Fibroblast of skin of scalp (primary cell): ENCODE measurements at regions not wholly inside any gene's neighbourhood (a gene's known extent, or its start where the extent isn't known, plus 50 kb on each side); places are given as distances from the start of the nearest gene placed in this dataset.
"Not testable (repeated sequence)": the region's sequence is repeated elsewhere in the genome, so short reads cannot be mapped to it uniquely, and the experiment has no call there.

ENCODE experiments used
- DNase-seq: peaks from one replicate; pipeline ENCODE4 v3.0.0-alpha.2; 2013

DNA sequence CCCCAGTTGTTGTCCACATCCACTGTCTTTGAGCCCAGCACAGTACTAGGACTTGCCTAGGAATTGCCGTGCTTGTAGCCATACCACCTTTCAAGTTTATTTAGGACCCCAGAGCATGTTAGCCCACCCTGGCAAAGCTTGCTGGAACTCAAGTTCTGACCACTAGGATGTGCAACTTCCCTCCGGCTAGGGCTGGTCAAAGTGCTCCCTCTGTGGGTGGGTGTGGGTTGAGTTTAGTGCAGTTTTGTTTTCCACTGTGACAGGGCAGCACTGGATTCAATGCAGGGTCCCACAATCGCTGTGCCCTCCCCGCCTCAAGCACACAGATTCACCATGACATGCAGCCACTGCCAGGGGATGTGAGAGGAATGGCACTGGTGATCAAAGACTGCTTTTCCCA lies 96.0 kb downstream of the RASGEF1B start:
- DNase-seq: no peak

DNA sequence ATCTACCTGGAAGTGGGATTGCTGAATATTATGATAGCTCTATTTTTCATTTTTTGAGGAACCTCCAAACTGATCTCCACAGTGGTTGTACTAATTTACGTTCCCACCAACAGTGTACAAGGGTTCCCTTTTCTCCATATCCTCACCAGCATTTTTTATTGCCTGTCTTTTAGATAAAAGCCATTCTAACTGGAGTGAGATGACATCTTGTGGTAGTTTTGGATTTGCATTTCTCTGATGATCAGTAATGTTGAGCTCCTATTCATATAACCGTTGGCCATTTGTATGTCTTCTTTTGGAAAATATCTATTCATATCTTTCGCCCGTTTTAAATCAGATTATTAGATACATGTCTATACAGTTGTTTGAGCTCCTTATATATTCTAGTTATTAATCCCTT lies 101.8 kb downstream of the RASGEF1B start:
- DNase-seq: no peak

DNA sequence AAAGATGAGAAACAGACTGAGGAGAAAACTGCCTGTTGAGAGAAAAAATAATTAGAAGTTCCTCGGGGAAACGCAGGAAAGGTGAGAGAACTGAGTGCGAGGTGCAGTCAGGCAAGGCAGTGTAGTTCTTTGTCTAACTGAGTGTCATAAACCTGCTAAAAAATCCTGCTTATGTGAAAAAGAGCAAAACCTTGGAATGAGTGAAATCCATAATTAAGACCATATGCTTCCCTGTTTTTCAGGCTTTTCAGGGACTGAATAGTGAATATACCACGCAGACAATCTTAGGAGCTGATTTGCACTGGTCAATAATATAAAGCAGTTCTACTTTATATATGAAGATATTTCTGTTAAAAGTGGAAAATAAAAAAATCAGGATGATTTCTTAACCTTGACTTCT lies 104.9 kb downstream of the RASGEF1B start:
- DNase-seq: peak; percentile 38

DNA sequence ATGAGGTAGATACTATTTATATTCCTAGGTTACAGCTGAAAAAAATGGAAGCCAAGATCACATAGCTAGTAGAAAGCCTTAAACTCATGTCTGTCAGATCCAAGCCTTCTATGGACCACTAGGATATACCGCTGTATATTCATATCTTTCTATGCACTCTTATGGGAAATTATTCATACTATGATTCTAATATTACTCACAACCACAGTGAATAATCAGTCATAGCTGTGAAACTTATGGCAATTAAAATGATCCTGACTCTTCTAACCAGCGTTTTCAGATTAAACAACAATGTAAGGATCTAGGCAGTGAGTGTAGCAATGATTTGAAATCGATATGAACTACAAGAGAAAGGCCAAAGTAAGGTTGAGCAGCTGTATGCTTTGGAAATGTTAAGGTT lies 111.0 kb downstream of the RASGEF1B start:
- peak; percentile 56 for DNase-seq

DNA sequence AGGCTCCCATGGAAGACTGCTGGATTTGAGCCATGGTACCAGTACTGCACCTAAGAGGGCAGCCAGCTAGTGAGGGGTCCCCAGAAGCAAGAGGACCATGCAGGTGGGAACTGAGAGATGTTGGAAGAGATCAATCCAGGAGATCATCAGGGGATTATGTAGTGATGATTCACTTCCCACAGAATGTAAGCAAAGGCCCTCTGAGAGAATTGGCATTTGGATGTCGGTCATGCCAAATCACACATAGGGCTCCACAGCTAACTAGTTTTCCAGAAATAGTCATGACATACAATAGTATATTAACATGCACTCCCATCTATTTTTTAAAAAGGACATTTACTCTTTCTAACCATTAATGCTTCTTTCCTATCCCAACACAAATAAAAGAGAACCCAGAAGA lies 112.5 kb downstream of the RASGEF1B start:
- DNase-seq: peak; percentile 76

DNA sequence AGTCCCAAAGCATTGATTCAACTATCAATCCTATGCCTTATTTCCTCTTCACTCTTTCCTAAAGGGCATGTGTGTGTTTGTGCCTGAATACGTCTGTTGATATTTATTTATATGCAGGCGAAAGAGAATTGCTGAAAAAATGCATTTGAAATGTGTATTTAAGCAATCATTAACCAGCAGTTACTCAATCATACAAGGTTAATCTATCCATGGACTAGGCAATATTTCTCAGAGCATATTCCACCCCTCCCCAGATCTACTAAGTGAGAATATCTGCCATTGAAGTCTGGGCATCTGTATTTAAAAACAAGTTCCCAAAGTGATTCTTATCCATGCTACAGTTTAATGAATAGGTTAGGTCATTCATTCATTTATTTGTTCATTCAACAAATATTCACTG lies 113.6 kb downstream of the RASGEF1B start:
- no peak for DNase-seq

DNA sequence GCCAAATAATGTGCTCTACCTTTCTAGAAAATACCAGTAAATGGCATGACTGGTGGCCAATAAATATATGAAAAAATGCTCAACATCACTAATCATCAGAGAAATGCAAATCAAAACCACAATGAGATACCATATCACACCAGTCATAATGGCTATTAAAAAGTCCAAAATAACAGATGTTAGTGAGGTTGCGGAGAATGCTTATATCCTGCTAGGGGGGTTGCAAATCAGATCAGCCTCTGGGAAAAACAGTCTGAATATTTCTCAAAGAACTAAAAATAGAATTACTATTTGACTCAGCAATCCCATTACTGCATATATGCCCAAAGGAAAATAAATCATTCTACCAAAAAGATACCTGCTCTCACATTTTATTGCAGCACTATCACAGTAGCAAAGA lies 115.1 kb downstream of the RASGEF1B start:
- peak; percentile 72 for DNase-seq

DNA sequence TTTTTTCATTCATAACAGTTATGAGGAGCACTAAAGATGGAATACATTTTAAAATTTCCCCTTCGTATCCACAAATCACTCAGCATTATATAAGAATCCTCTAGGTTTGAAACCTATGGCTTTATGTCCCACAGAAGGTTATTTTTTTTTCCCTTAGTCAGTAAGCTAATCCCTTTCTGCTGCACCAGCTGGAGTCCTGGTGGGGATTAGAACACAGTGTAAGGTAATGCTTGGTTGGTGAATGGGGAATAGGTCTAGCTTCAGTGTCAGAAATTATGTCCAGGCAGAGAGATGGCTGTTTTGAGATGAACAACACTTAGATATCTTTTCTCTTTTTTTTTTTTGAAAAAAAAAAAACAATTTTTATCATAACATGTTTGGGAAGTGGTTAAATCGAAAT lies 116.6 kb downstream of the RASGEF1B start:
- no peak for DNase-seq

DNA sequence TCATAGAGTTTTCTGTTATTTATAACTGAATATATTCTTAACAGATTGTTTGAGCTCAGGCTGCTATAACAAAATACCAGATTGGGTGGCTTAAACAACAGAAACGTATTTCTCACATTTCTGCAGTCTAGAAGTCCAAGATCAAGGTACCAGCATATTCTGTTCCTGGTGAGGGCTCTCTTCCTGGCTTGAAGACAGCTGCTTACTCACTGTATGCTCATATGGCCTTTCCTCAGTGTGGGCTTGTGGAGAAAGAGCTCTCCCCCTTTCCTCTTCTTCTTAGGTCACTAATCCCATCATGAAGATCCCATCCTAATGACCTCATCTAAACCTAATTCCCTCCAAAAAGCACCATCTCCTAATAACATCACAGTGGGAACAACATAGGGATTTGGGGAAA lies 117.8 kb downstream of the RASGEF1B start:
- DNase-seq: peak; percentile 20

DNA sequence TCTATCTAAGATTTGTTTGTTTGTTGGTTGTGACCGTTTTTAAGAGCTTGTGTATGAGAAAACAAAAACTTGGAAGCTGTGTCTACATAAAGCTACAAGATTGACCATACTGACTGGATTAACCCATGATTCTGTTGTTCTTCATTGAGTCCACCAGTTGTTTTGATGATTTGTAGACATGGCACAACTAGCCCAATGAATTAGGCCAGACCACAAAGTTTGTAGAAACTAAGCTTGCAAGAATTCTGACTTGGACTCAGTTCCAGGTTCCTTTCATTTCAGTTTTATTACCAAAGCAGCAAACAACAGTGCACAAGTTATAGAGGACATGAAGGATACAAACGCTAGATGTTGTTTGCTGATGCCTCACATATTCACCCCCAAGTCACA lies 119.3 kb downstream of the RASGEF1B start:
- DNase-seq: peak; percentile 26

DNA sequence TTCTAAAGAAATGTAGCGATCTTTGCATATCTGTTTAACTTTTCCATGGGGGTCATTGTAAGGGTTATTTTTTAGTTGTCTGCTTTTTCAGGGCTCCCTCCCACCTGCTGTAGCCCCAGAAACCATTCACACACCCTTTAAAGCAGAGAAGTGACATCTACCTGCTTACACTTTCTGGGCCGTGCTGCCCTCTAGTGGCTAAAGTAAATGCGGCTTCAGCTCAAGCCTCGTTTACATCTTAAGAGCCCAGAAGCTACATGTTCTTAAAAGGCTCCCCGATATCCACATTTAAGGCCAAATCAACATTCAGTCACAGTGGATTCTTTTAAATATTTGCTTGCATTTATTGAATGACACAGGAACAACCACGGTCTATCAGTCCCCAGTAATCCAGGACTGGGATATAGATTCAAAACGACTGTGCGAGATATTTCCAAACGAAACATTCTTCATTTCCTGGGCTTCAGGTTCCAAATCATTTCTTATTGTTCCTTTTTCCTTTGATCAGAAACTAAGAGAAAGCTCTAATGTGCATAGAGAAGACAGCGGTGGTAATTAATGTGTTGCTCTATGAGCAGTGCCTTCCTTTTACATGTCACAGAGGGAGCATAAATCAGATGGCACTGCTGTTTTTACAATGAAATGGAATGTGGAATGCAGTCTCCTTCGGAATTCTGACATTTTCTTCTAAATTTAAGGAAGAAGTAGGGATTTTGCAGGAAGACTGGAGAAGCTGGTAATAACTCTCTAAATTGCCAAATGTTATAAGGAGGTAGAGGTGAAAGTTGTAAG lies 119.9 kb downstream of the RASGEF1B start:
- DNase-seq: peak; percentile 71

DNA sequence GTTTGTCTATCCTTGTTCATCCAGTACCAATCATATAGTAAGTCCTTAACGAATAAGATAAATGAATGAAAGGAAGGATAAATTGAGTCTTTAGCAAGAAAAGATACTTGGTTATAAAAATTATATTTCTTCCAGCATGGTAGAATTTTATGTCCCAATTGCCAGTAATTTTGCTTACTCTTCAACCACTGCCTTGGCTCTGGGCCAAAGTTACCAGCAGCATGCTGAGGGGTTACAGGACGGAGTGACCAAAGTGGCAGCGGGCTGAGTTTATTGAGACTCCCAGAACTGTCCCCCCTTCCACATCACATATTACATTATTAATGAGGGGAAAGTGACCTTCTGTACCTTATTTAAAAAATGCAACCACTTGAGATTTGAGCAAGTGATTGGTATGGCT lies 121.7 kb downstream of the RASGEF1B start:
- DNase-seq: no peak

DNA sequence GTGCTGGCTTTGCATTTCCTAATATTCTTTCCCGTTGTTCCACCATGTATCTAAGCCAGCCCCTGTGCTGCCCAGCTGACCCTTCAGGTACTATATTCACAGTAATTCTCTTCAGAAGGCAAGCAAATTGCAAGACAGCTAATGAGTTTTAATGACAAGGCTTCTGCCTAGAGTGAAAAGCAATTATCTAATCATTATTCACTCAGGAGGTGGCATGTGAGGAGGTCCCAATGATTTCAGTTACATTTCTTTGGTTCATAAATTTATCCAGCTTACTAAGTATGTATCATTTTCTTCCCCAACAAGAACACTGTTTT lies 123.0 kb downstream of the RASGEF1B start:
- no peak for DNase-seq

DNA sequence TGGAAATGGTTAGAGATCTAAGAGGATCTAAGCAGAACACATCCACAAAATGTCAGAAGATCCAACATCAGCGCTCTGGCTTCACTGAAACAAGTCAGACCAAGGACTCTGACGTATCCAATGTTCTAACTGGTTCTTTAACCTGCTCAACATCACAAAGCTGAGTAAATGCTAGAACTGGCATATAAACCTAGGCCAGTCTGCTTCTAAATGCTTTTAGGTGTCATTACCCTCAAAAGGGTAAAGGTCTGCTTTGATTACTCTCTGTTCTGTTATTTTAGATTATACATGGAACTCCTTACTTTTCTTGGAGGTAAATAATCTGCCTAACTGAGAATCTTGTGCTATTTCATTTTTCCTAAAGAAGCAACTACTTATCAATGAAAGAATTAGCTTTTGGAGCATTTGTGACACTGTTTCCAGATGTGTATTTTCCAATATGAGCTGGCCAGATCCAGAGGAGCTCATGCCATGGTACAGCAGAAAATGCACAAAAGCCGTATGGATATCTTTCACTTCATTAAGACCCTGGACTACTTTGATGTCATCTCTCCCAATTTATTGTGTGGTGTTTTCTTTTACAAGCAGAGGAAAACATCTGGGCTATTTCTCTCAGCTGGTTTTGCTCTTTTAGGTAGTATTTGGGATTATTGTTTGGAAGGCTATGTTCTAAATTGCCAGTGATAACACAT lies 123.5 kb downstream of the RASGEF1B start:
- no peak for DNase-seq

DNA sequence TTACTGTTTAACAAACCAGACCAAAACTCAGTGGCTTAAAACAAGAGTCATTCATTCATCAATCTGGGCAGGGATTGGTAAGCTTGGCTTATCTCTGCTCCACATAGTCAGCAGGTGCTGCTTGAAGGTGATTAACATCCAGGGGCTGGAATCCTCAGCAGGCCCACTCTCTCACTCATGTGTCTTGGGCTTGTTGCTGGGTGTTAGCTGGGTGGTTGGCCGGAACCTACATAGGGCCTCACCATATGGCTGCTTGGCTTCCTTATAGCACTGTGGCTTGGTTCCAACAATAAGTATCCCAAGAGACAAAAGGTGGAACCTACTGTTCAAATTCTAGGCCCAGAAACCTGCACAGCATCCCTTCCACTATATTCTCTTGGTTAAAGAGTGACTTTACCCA lies 125.0 kb downstream of the RASGEF1B start:
- no peak for DNase-seq

DNA sequence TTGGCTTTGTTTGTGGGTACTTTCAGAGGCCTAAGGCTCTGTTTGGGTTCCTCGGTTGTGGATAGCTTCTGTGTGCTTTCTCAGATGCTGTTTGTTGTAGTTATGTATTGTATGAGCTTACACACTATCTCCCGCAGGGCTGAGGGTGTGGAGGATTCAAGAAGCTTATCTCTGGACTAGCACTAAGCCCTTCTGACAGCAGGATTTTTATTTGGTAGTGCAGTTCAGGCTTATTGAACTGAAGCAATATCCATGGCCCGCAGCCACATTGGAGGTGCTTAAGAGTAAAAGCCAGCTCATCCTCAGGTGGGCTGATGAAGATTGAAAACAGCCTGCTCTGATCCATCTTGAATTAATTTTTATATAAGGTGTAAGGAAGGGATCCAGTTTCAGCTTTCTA lies 128.2 kb downstream of the RASGEF1B start:
- no peak for DNase-seq

DNA sequence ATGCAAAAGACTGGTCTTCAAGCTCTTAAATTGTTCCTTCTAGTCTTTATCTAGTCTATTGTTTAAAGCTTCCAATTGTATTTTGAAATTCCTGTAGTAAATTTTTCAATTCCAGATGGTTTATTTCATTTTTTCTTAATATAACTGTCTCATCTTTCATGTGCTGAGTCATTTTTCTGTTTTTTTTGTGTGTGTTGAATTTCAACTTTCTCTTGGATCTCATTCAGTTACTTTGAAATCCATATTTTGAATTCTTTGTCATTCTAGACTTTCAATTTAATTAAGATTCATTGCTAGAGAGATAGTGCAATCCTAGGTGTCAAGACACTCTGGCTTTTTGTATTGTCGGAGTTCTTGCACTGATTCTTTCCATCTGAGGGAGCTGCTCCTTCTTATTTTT lies 128.0 kb upstream of the PRKG2 start:
- no peak for DNase-seq

DNA sequence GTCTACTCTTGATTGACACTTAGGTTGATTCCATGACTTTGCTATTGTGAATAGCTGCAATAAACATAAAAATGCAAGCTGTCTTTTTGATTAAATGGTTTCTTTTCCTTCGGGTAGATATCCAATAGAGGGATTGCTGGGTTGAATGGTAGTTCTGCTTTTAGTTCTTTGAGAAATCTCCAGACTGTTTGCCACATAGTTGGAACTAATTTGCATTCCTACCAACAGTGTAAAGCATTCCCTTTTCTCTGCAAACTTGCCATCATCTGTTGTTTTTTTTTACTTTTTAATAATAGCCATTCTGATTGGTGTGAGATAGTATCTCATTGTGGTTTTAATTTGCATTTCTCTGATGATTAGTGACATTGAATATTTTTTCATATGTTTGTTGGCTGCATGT lies 122.2 kb upstream of the PRKG2 start:
- no peak for DNase-seq

DNA sequence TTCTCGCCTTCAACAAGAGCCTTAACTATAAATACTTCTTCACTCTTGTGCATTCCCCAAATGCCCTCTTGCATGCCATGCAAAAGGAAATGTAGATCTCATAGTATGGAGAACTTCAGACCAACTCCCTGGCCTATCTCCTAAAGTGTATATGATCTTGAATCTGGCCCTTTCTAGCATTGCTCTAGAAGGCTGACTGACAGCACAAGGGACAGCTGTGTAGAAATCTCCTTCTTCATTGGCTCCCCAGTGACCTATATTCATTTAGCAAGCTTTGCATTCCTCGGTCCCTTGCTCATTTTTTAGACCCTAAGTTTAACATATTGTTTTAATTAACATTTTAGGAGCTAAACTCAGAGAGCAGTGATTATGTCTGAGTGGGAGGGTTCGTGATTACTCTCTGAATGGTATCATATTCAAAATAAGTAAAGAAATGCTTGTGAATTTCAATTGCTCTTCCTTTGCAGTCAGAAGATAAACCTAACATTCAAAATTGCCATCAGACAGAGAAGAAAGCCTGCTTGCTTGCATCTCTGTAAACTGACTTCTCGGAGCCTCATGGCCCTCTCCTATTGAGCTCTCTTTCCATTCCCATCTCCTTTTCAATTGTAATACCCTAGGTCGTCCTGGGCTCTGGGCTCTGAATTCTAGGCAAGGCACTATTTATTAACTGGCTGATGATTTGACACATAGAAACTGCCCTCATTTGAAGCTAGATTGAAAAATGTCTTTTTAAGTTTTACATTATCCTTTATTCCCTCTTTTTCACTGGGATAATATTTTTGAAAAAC lies 120.3 kb upstream of the PRKG2 start:
- DNase-seq: peak; percentile 76

DNA sequence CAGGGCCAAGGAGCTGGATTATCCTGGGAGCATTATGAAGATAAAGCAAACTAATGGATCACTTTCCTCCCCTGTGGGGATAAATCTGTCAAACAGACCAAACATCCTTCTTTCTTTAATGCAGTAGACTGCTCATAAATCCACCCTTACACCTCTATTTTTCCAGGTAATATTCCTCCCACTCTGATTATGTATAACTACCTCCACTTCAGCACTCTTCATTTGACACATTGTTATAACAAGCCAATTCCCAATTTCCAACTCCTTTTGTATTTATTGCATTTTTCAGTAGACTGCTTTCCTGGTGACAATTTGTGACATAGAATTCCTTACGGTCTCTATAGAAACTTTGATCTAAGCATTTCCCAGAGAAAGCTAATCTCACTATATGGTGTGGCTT lies 115.0 kb upstream of the PRKG2 start:
- DNase-seq: no peak

DNA sequence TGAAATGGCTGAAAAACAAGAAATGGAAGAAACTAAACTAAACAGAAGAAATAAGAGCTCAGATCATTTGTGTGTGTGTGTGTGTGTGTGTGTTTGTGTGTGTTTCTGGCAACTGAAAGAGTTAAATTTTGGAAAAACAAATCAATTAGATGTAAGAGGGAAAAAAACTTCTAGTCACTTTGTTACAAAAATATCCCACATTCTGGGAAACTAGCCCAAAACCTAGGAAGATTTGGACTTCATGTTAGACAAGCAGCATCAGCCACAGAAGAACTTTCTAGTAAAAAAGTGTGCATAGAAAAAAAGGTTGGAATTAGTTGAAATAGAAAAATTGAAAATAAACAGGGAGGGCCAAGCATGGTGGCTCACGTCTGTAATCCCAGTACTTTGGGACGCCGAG lies 111.6 kb upstream of the PRKG2 start:
- no peak for DNase-seq

DNA sequence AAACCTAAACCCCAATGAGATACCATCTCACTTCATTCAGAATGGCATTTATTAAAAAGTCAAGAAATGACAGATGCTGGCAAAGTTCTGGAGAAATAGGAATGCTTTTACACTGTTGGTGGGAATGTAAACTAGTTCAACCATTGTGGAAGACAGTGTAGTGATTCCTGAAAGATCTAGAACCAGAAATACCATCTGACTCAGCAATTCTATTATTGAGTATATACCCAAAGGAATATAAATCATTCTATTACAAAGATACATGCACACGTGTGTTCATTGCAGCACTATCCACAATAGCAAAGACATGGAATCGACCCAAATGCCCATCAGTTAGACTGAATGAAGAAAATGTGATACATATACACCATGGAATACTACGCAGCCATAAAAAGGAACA lies 109.6 kb upstream of the PRKG2 start:
- not testable (repeated sequence) for DNase-seq

DNA sequence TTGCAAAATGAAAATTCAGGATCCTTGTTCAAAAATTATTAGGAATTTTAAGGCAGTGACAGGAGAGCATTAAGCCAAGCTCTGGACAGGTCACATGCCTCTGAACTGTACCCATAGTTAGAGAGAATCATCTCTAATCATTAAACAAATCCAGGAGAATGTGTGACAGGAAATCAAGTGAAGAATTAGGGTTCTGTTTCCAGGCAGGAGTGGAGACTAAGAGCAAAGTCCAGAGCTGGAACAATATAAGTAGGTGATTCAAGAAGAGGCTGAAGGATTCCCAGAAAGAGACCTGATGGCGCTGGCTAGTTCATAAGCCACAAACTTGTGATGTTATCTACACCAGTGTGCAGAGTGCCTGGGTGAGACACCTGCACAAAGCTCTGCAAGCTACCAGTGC lies 104.6 kb upstream of the PRKG2 start:
- DNase-seq: no peak
